ENCODE measurements at regions not wholly inside any gene's neighbourhood (a gene's known extent, or its start where the extent isn't known, plus 50 kb on each side); places are given as distances from the start of the nearest gene placed in this dataset.
"Not testable (repeated sequence)": the region's sequence is repeated elsewhere in the genome, so short reads cannot be mapped to it uniquely, and the experiment has no call there.

- DNase-seq (ENCODE audit: low read depth): no peak
Measured at GRCh38 chr3:187540847-187541246, 129.3 kb downstream of the SST start.

- no peak for DNase-seq (ENCODE audit: low read depth)
Measured at GRCh38 chr3:187536185-187536584, 134.0 kb downstream of the SST start.

- no peak for DNase-seq (ENCODE audit: low read depth)
Measured at GRCh38 chr3:187533797-187534196, 136.4 kb downstream of the SST start.

GRCh38 chr3:187531831-187532230 is 138.4 kb downstream of the SST start:
- no peak for DNase-seq (ENCODE audit: low read depth)

GRCh38 chr3:187522890-187523289 is 147.3 kb downstream of the SST start:
- DNase-seq (ENCODE audit: low read depth): no peak

GRCh38 chr3:187522293-187522692 is 147.9 kb downstream of the SST start:
- no peak for DNase-seq (ENCODE audit: low read depth)

- no peak for DNase-seq (ENCODE audit: low read depth)
Measured at GRCh38 chr3:187521546-187521945, 148.6 kb downstream of the SST start.

- peak; percentile 43 for DNase-seq (ENCODE audit: low read depth)
Measured at GRCh38 chr3:187520027-187520945, 149.9 kb downstream of the SST start.

- DNase-seq (ENCODE audit: low read depth): peak; percentile 33
Measured at GRCh38 chr3:187519428-187519890, 150.7 kb downstream of the SST start.

- no peak for DNase-seq (ENCODE audit: low read depth)
Measured at GRCh38 chr3:187518616-187519015, 150.4 kb downstream of the RTP4 start.

- DNase-seq (ENCODE audit: low read depth): no peak
Measured at GRCh38 chr3:187518207-187518606, 150.0 kb downstream of the RTP4 start.

GRCh38 chr3:187516446-187517185 is 148.4 kb downstream of the RTP4 start:
- no peak for DNase-seq (ENCODE audit: low read depth)

GRCh38 chr3:187507905-187508304 is 139.7 kb downstream of the RTP4 start:
- no peak for DNase-seq (ENCODE audit: low read depth)

- no peak for DNase-seq (ENCODE audit: low read depth)
Measured at GRCh38 chr3:187507266-187507665, 139.1 kb downstream of the RTP4 start.

- no peak for DNase-seq (ENCODE audit: low read depth)
Measured at GRCh38 chr3:187504435-187504834, 136.2 kb downstream of the RTP4 start.

GRCh38 chr3:187498211-187498724 is 130.1 kb downstream of the RTP4 start:
- DNase-seq (ENCODE audit: low read depth): no peak

- no peak for DNase-seq (ENCODE audit: low read depth)
Measured at GRCh38 chr3:187497052-187497451, 128.9 kb downstream of the RTP4 start.

GRCh38 chr3:187494056-187494455 is 125.9 kb downstream of the RTP4 start:
- DNase-seq (ENCODE audit: low read depth): not testable (repeated sequence)

GRCh38 chr3:187491371-187491770 is 123.2 kb downstream of the RTP4 start:
- no peak for DNase-seq (ENCODE audit: low read depth)

GRCh38 chr3:187490366-187490765 is 122.2 kb downstream of the RTP4 start:
- no peak for DNase-seq (ENCODE audit: low read depth)

- DNase-seq (ENCODE audit: low read depth): no peak
Measured at GRCh38 chr3:187484547-187485295, 116.5 kb downstream of the RTP4 start.

GRCh38 chr3:187481426-187481825 is 113.2 kb downstream of the RTP4 start:
- no peak for DNase-seq (ENCODE audit: low read depth)

All from GM04503 (cell line).